Sciatic nerve (tissue), 2 donors: ENCODE measurements at regions not wholly inside any gene's neighbourhood (a gene's known extent, or its start where the extent isn't known, plus 50 kb on each side); places are given as distances from the start of the nearest gene placed in this dataset.

Experiments used
- ATAC-seq: fragments of 200-7000 bp; cut with Tn5 transposase; one replicate; pipeline ENCODE4 v1.9.1; 2020; ENCODE audit warnings: mild to moderate bottlenecking, moderate library complexity
- DNase-seq: peaks from one replicate; pipeline ENCODE4 v3.0.0-alpha.2; 2020; ENCODE audit warnings: low spot score
- intact Hi-C: fragments of 100-400 bp; cut with DNase I; formaldehyde crosslinking; loops from one replicate; pipeline ENCODE4 v1.14.2; 2022
- donor health status: DM: no; HTN: no; CAD: no.
- donor health status: DM: no; HTN: no; CAD: no.

- intact Hi-C loops, result no loop called here
- ATAC-seq (no peak), DNase-seq (no peak)
These were observed 256.9 kb downstream of the GPATCH2 start for GRCh38 chr1:217373761-217374701.

DNA sequence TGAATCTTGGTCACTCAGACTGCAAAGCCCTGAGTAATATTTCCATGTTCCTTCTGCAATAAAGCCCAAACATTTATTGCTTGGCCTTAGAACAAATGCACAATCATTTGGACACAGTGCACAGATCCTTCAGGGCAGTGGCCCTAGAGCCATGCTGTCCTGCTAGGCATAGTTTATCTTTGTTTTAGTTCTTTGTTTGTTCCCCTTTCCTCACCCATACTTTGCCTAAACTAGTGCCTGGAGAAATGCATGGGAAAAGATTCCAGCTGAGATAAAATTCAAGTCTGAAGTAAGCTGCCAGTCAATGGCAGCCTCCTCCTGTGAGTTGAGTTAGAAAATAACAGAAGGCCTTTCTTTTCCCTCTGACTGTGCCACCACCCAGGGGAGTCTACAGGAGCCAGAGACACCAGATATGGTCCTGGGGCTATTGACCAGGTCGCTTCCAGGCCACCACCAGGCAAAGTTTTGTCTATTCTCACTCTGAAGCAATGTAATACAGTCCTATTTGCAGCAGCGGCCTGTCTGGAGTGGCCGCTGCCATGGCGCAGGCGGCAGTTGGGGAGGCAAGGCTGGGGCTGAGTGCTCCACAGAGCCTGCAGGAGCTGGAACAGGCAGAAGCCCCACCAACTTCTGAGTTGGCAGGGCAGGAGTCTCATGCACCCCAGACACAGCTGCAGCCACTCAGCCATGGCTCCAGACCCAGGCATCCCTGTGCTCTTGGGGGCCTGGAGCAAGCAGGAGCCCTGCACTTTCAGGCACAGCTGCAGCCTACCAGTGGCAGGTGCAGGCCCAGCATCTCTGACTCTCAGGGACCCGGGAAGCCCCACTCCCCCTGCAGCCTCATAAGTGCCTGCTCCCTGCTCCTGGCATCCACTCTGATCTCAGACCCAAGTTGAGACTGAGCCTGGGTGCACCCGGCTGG is 258.6 kb downstream of the GPATCH2 start:
- DNase-seq (no peak), ATAC-seq (peak; percentile 22)
- intact Hi-C loops, result no loop called here

- ATAC-seq (no peak), DNase-seq (no peak)
- intact Hi-C loops, result no loop called here
These were observed 260.1 kb downstream of the GPATCH2 start for GRCh38 chr1:217370757-217371156.

GRCh38 chr1:217369996-217370551 is 260.8 kb downstream of the GPATCH2 start:
- intact Hi-C loops, result no loop called here
- DNase-seq, result no peak
- no peak for ATAC-seq

DNA sequence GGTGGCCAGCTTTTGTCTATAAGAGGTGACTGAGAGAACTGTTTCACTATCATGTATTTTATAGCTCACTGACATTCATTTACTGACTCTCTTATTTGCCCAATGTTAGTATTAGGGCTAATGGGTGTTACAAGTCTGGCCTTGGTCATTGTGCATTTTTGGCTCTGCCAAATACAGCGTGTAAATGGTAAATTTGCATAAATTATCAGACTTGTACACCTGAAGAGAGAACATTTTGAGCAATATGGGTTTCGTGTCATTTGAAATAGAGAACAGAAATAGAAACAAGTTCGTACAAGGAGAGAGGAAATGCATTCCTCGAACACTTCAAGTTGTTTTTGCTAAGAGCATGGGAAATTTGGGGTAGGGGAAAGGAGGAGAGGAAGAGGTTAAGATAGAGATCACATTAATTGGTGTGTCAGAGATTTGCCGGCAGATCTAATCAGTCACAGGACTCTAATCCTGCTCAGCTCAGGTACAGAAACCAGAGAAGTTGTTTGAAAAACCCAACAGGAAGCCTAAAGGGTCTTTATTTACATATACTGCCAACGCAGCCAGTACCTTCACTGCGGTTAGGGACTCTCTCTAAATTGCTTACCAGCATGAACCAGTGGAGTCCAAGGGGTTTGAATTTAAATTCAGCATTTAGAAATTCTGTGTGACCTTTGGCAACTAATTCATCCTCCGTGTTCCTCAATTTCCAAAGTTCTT is 261.5 kb downstream of the GPATCH2 start:
- DNase-seq, result no peak
- no peak for ATAC-seq
- intact Hi-C loops, result no loop called here

DNA sequence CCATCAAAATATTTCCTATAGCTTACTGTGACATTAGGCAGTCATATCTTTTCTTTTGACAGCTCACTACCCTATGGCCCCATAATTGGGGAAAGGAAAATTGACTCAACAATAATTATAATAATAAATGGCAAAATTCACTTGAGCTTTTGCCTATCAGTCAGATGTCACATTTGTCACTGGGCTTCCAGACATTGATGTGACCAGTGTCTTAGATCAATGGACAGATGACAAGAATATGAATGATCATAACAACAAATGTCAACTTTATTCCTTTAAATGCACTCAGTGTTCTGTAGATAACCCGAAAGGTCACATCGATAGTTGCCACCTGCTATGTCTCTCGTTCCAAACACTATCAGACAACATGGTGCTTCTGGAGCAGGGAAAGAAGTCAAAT is 266.7 kb downstream of the GPATCH2 start:
- ATAC-seq, result no peak
- no peak for DNase-seq
- intact Hi-C loops, result no loop called here

DNA sequence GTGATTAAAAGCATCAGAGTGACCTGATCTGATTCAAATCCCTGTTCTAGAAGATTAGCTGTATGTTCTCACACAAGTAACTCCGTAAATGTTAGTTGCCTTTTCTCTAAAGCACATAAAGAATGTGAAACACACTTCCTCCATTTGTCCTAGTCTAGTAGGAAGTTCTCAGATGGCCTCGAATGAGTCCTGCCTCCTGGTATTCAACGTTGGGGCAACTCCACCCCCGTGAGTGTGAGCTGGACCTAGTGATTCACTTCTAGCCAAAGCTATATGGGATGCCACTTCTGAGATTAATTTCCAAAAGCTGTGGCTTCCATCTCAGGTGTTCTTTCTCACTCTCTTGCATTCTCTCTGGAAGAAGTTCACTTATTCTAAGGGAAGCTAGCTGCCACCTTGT is 267.6 kb downstream of the GPATCH2 start:
- intact Hi-C loops, result no loop called here
- DNase-seq (no peak), ATAC-seq (no peak)

DNA sequence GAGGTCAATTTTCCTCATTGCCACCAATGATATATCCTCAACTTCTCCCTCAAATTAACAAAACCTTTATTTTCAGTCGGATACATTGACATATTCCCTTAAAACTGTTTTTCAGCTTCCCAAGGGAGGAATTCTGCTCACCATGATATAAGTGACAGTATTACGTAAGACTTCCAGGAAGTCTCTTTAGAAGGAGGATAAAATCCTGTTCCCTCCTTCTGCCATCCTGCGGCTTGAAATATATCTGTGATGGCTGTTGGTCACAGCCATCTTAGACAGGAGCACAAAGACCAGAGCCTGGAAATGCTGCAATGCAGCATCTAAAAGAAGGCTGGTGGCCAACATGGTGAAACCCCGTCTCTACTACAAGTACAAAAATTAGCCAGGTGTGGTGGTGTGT is 270.4 kb downstream of the GPATCH2 start:
- intact Hi-C loops, result no loop called here
- no peak for ATAC-seq
- DNase-seq, result no peak

GRCh38 chr1:217354895-217355294 is 276.0 kb downstream of the GPATCH2 start:
- ATAC-seq, result no peak
- intact Hi-C loops, result no loop called here
- no peak for DNase-seq

- intact Hi-C loops, result no loop called here
These were observed 281.8 kb downstream of the GPATCH2 start for GRCh38 chr1:217348960-217349664.

DNA sequence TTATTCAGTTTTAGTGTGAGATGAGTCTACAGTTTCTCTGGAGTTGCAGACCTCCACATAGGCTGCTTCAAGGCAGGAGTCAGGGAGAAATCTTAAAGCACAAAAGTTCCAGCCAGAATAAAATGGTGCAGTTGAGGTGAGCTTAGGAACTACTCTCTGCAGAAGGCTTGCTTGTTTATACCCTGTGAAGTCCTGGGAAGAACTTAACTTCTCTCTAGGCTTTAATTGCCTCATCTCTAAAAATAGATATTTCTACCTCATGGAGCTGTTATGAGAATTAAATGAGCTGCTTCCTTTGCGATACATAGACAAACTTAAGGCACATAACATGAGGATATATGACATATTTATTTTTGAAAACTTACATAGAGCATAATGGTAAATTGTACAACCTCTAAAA is 286.2 kb downstream of the GPATCH2 start:
- intact Hi-C loops, result no loop called here
- no peak for DNase-seq
- ATAC-seq, result no peak

More at GRCh38 chr1:217348960-217349664, 281.8 kb downstream of the GPATCH2 start:
- ATAC-seq (no peak), DNase-seq (no peak)

- DNase-seq, result no peak
- intact Hi-C loops, result no loop called here
- no peak for ATAC-seq
These were observed 287.0 kb downstream of the GPATCH2 start for GRCh38 chr1:217343907-217344306.

GRCh38 chr1:217342105-217342504 is 288.8 kb downstream of the GPATCH2 start:
- intact Hi-C loops, result no loop called here
- DNase-seq (no peak), ATAC-seq (no peak)

DNA sequence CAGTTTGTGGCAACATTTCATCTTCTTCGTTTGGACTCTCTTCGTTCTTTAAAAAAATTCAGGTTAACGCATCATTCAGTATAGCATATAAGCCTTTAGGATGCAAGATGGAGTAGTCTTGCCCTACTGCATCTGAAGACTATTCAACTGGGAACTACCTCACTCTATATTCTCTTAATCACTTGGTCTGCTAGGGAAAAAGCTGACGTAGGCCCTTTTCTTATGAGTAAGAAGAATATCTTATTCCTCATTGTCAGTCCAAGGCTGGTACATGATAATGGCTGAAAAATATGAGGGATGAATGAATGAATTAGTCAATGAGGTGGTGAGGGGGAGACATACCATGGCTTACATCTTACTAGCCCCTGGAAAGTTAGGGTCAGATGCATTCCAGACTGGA is 294.2 kb downstream of the GPATCH2 start:
- ATAC-seq, result no peak
- intact Hi-C loops, result no loop called here

DNA sequence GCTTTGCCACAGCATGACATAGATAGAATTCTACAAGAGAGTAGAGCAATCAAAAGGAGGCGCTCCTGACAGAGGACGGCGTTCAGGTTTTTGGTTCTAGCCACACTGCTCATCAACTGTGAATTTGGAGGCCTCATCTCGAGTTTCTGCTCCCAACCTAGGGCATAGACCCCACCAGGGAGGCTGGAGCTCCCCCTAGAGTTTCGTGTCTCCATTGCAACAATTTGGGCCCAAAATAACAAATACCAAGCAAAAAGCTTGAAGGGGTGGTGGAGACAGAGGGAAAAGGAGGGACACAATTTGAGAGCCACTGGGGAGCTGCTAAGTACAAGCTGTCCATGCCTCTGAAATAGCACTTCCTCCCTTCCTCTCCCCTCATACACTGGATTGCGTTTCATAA is 297.0 kb downstream of the GPATCH2 start:
- no peak for ATAC-seq
- intact Hi-C loops, result no loop called here
- DNase-seq, result no peak

More for the DNA sequence above, 294.2 kb downstream of the GPATCH2 start:
- DNase-seq, result no peak

DNA sequence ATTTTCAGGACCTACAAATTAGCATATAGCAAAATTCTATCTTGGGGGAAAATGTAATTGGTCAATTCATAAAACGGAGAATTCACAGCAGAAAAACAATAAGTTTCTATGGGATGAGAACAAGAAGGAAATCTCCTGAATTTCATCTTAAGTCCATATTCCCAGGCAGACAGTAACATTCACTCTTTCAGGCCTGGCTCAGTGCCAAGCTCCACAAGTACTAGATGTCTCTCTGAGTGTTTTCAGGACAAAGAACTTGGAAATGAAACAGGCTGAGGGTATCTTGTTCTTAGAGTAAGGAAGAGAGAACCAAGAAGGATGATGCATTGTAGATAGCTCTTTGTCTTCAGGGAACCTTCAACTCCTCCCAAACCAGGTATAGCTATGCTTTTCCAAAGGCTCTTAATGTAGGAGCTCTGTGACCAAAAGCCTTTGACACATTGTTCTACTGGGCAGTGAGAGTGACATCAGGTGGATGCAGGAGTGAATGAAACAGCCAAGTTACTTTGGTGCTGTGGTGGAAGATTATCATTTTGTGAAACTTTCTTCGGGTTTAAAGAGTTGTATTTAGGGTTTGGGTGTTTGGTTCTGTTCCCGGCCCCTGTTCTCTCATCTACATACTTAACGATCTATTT is 298.3 kb downstream of the GPATCH2 start:
- DNase-seq, result no peak
- intact Hi-C loops, result no loop called here
- ATAC-seq, result no peak

GRCh38 chr1:217331698-217332097 is 299.2 kb downstream of the GPATCH2 start:
- intact Hi-C loops, result no loop called here
- DNase-seq, result no peak
- ATAC-seq, result no peak

DNA sequence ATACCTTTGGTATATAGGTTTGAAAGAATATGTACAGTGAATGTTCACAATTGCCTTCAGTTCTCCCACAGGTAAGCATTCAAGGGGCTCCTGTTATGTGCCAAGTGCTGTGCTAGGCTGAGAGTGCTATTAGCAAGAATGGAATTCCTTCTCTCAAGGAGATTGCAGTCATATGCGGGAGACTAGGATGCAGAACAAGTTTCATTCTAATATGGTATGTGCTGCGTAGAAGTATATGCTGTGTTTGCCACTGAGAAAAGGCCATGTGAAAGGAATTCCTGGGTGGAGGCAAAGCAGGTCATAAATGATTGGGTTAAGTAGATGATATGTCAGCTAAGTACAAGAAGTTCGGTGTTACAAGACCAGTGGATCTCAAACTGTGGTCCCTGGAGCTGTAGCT is 303.0 kb downstream of the GPATCH2 start:
- intact Hi-C loops, result no loop called here
- ATAC-seq, result no peak
- DNase-seq, result no peak
